Endothelial cell of umbilical vein (primary cell): ENCODE measurements at regions not wholly inside any gene's neighbourhood (a gene's known extent, or its start where the extent isn't known, plus 50 kb on each side); places are given as distances from the start of the nearest gene placed in this dataset.

Experiments used
- BruUV-seq: library from RNA; stranded (reverse); fragments of 400-500 nt; replicated peaks from 2 replicates; lab custom pipeline; 2021; lab: Mats Ljungman, UMichigan
- CTCF ChIA-PET: fragments of 300-600, 350-600 bp; sonication (Branson Sonifier 250); formaldehyde crosslinking; loops from one replicate; lab custom pipeline; 2021; ENCODE audit warnings: antibody characterized with exemption, inconsistent platforms; lab: Charles Lee
- POLR2A ChIA-PET: fragments of 300-600, 350-600 bp; sonication (Branson Sonifier 250); formaldehyde crosslinking; loops from one replicate; lab custom pipeline; 2021; ENCODE audit warnings: antibody characterized with exemption, inconsistent platforms; lab: Charles Lee
- DNase-seq: peaks from one replicate; pipeline ENCODE4 v3.0.0-alpha.2; 2011; ENCODE audit warnings: low read depth, low spot score
- FAIRE-seq: peaks from 2 replicates; lab custom pipeline; 2011; peaks lifted over from hg19 to GRCh38; lab: Jason Lieb, UNC
- H2AFZ ChIP-seq: 2 replicates; pipeline ENCODE4 v1.6.0; 2012; ENCODE audit warnings: low read depth, low read length, control low read depth, inconsistent platforms
- H3K27ac ChIP-seq: 2 replicates; pipeline ENCODE4 v1.5.1; 2011; ENCODE audit warnings: low read depth, mild to moderate bottlenecking, control low read depth, low read length, moderate library complexity; ENCODE audit not compliant: insufficient read depth
- H3K27me3 ChIP-seq, 2 experiments: 2 replicates each; pipeline versions ENCODE4 v1.6.0 to v1.6.1; 2011; ENCODE audit warnings: low read length in 2 of 2, mixed read lengths in 1 of 2; ENCODE audit not compliant: control insufficient read depth in 2 of 2, insufficient read depth in 2 of 2
- H3K36me3 ChIP-seq, 2 experiments: 2 replicates in 1 of 2; 3 replicates in 1 of 2; pipeline ENCODE4 v1.5.1; 2011; ENCODE audit warnings: low read length in 2 of 2, mild to moderate bottlenecking in 1 of 2, moderate library complexity in 1 of 2; ENCODE audit not compliant: control insufficient read depth in 2 of 2, insufficient read depth in 2 of 2; ENCODE audit errors: extremely low read depth in 1 of 2
- H3K4me1 ChIP-seq: 3 replicates; pipeline ENCODE4 v1.5.1; 2011; ENCODE audit warnings: mild to moderate bottlenecking, low read length; ENCODE audit not compliant: control insufficient read depth, insufficient read depth; ENCODE audit errors: extremely low read depth
- H3K4me2 ChIP-seq: 2 replicates; pipeline ENCODE4 v1.6.1; 2011; ENCODE audit warnings: low read length, control low read depth, mixed read lengths; ENCODE audit not compliant: insufficient read depth
- H3K4me3 ChIP-seq, 3 experiments: fragments of 200-600 bp in 1 of 3; sonication (generic), shearing (Covaris generic) in 1 of 3; replicated peaks in 1 of 3; 2 replicates each; pipeline ENCODE4 v1.5.1; 2011 to 2016; ENCODE audit warnings: control low read depth in 3 of 3, low read length in 3 of 3, mild to moderate bottlenecking in 2 of 3, inconsistent platforms in 1 of 3, low read depth in 1 of 3, moderate library complexity in 1 of 3; ENCODE audit not compliant: insufficient read depth in 1 of 3
- H3K79me2 ChIP-seq: 2 replicates; pipeline ENCODE4 v1.6.0; 2012; ENCODE audit warnings: low read length, inconsistent platforms; ENCODE audit not compliant: control insufficient read depth, insufficient read depth
- H3K9ac ChIP-seq: replicated peaks from 2 replicates; pipeline ENCODE3; 2011; ENCODE audit warnings: low read length, control low read depth; ENCODE audit not compliant: insufficient read depth; ENCODE audit errors: extremely low read depth
- H3K9me1 ChIP-seq: replicated peaks from 3 replicates; pipeline ENCODE4 v1.6.0; 2011; ENCODE audit warnings: mild to moderate bottlenecking, low read length; ENCODE audit not compliant: control insufficient read depth, insufficient read depth; ENCODE audit errors: extremely low read depth
- H3K9me3 ChIP-seq: replicated peaks from 2 replicates; pipeline ENCODE4 v1.5.1; 2012; ENCODE audit warnings: low read length, inconsistent platforms; ENCODE audit not compliant: control insufficient read depth, insufficient read depth
- H4K20me1 ChIP-seq: replicated peaks from 2 replicates; pipeline ENCODE3; 2011; ENCODE audit warnings: mild to moderate bottlenecking, low read length; ENCODE audit not compliant: control insufficient read depth, insufficient read depth; ENCODE audit errors: extremely low read depth
- CTCF ChIP-seq, 2 donors: IDR thresholded peaks; 1 replicate in 1 of 2; 2 replicates in 1 of 2; pipeline ENCODE4 v1.5.1; 2011; ENCODE audit warnings: low read length in 2 of 2, mild to moderate bottlenecking in 2 of 2, moderate library complexity in 2 of 2, control low read depth in 1 of 2, inconsistent platforms in 1 of 2, low read depth in 1 of 2; ENCODE audit not compliant: insufficient read depth in 1 of 2; ENCODE audit errors: extremely low read depth in 1 of 2
- EZH2 ChIP-seq: IDR thresholded peaks from 2 replicates; pipeline ENCODE4 v1.6.1; 2012; ENCODE audit warnings: borderline replicate concordance, low read depth, mild to moderate bottlenecking, moderate library complexity, low read length, inconsistent platforms; ENCODE audit not compliant: severe bottlenecking
- FOS ChIP-seq: IDR thresholded peaks from 2 replicates; pipeline ENCODE4 v1.6.1; 2011; ENCODE audit warnings: mild to moderate bottlenecking, low read length, moderate library complexity, borderline replicate concordance; ENCODE audit not compliant: insufficient read depth
- GATA2 ChIP-seq: IDR thresholded peaks from 2 replicates; pipeline ENCODE4 v1.7.0; 2011; ENCODE audit warnings: low read depth, mild to moderate bottlenecking, moderate library complexity, mixed read lengths, low read length; ENCODE audit not compliant: insufficient read length, insufficient read depth
- JUN ChIP-seq: IDR thresholded peaks from 2 replicates; pipeline ENCODE4 v1.6.1; 2011; ENCODE audit warnings: borderline replicate concordance, low read depth; ENCODE audit not compliant: insufficient read length, insufficient read depth
- MYC ChIP-seq: IDR thresholded peaks from one replicate; pipeline ENCODE4 v1.6.1; 2011; ENCODE audit warnings: mild to moderate bottlenecking, low read depth, low read length
- POLR2A ChIP-seq: IDR thresholded peaks from 2 replicates; pipeline ENCODE4 v1.6.1; 2012; ENCODE audit warnings: low read depth, mild to moderate bottlenecking, control low read depth, low read length
- POLR2AphosphoS5 ChIP-seq: IDR thresholded peaks from 2 replicates; pipeline ENCODE4 v1.6.1; 2012; ENCODE audit warnings: low read depth, mild to moderate bottlenecking, control low read depth, low read length, moderate library complexity; ENCODE audit not compliant: insufficient read depth
- dilution Hi-C: fragments of 300-500 bp; cut with MboI; formaldehyde crosslinking; loops from one replicate; pipeline ENCODE4 v1.15.0; 2019; ENCODE audit warnings: low sequenced_read_pairs; ENCODE audit not compliant: extremely low pct_ligation_motif_present
- intact Hi-C: fragments of 100-400 bp; cut with micrococcal nuclease; formaldehyde crosslinking; loops from one replicate; pipeline ENCODE4 v1.10.0; 2022
- TF ChIP-seq, protein P1 (sequence below): IDR thresholded peaks from 2 replicates; pipeline ENCODE4 v1.6.1; 2011; ENCODE audit not compliant: insufficient read depth, insufficient read length

DNA sequence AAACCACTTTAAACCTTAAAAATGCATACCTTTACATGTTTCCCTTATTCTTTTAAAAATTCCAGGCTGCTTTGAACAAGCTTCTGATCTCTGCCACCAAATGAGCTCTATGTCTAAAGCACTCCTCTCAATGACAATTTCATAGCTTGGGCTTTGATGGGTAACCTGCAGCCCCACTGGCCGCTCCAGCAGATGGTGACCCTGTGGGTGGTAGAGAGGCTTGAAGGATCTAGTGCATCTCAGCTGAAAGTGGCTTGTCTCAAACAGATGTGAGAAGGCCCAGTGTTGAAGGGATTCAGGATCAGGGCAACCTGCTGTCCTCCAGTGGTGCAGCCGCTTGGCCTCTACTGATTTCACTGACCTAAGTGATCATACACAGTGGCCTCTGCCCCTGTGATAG lies 84.7 kb upstream of the IRF2BP2 start:
- Histone ChIP-seq H3K9me1 (no peaks in the 10 kb centered on the region), H3K4me1 (no peaks in the 10 kb centered on the region), H2AFZ (no peak overlapping the region), H3K4me3 (no peak overlapping the region), H3K9me3 (no peaks in the 10 kb centered on the region), H3K27ac (no peak overlapping the region), H3K4me2 (no peak overlapping the region), H4K20me1 (no peaks in the 10 kb centered on the region), H3K9ac (no peak overlapping the region), H3K79me2 (no peaks in the 10 kb centered on the region), H3K36me3 (no peaks in the 10 kb centered on the region), H3K27me3 (no peaks in the 10 kb centered on the region)
- DNase-seq (no peak), FAIRE-seq (no peak)
- dilution Hi-C loops (no loop called here), intact Hi-C loops (no loop called here)
- POLR2A ChIA-PET: no interaction called here
- CTCF ChIA-PET: interaction anchor here (0.9 to 2.9 kb wide), 2 partner anchors 7 to 20 kb away, joined by 3 to 11 read pairs; no protein-coding TSS in a partner anchor
- BruUV-seq: no TSS peak
- TF ChIP-seq, protein P1, sequence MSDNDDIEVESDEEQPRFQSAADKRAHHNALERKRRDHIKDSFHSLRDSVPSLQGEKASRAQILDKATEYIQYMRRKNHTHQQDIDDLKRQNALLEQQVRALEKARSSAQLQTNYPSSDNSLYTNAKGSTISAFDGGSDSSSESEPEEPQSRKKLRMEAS: no peak
- TF ChIP-seq GATA2: no peak
- TF ChIP-seq FOS: no peak
- TF ChIP-seq CTCF (IDR thresholded peaks at IDR 0.05; ENCODE audit: extremely low read depth in 1 of 2, insufficient read depth in 1 of 2, low read depth in 1 of 2, low read length in 2 of 2): no peak
- no peak for TF ChIP-seq JUN
- TF ChIP-seq POLR2A: no peak
- TF ChIP-seq POLR2AphosphoS5: no peak
- no peak for TF ChIP-seq MYC
- no peak for TF ChIP-seq EZH2
